DMS53 (cell line): ENCODE measurements at regions not wholly inside any gene's neighbourhood (a gene's known extent, or its start where the extent isn't known, plus 50 kb on each side); places are given as distances from the start of the nearest gene placed in this dataset.
A peak's percentile ranks its signal among the peaks of the same experiment; 100 is the strongest.
"Not testable (repeated sequence)": the region's sequence is repeated elsewhere in the genome, so short reads cannot be mapped to it uniquely, and the experiment has no call there.

Source experiments
- DNase-seq: peaks from one replicate; lab custom pipeline; 2025; lab: John Stamatoyannopoulos, UW

DNA sequence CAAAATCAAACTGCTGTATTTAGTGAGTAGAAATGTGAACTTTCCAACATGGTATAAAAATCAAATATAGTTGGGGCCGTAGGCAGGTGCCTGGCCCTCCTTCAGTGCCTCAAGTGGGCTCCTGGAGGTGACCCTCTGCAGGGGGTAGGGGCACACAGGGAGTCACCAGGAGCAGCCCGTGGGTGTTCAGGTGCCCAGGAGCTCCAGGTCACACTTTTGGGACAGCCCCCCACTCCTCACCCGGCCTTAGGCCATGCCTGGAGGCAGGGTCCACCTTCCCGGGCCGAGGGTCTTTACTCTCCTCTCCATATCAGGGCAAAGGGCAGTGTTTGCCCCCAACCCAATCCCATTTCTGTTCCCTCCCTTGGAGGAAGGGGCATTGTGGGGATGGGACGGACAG is 108.0 kb upstream of the MTAP start:
- no peak for DNase-seq

DNA sequence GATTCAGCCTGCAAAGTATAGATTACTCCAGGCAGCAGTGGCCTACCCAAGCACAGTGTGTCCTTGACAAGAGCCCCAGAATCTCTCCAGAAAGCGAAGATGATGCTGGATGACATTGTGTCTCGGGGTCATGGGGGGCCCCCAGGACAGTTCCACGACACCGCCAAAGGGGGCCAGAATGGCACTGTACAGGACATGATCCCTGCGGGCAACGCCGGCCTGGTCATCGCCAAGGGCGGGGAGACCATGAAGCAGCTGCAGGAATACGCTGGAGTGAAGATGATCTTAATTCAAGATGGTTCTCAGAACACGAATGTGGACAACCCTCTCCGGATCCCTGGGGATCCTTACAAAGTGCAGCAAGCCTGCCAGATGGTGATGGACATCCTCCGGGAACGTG is 107.0 kb upstream of the MTAP start:
- no peak for DNase-seq

DNA sequence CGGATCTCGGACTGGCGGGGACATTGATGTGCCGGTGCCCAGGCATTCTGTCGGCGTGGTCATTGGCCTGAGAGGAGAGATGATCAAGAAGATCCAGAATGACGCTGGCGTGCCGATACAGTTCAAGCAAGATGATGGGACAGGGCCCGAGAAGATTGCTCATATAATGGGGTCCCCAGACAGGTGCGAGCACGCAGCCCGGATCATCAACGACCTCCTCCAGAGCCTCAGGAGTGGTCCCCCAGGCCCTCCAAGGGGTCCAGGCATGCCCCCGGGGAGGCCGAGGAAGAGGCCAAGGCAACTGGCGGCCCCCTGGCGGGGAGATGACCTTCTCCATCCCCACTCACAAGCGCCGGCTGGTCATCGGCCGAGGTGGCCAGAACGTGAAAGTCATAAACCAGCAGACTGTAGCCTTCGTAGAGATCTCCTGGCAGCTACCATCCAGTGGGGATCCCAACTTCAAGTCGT is 106.5 kb upstream of the MTAP start:
- no peak for DNase-seq

DNA sequence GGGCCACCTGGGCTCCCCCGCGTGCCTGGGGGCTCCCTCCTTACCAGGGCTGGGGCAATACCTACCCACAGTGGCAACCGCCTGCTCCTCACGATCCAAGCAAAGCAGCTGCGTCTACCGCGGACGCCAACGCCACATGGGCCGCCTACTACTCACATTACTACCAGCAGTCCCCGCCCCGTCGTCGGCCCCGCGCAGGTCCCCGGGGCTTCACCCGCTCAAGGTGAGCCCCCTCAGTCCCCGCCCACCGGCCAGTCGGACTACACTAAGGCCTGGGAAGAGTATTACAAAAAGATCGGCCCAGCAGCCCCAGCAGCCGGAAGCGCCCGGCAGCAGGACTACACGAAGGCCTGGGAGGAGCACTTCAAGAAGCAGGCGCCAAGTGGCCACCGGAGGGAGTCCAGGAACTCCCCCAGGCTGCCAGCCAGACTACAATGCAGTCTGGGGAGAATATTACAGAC is 106.0 kb upstream of the MTAP start:
- peak; percentile 47 for DNase-seq

DNA sequence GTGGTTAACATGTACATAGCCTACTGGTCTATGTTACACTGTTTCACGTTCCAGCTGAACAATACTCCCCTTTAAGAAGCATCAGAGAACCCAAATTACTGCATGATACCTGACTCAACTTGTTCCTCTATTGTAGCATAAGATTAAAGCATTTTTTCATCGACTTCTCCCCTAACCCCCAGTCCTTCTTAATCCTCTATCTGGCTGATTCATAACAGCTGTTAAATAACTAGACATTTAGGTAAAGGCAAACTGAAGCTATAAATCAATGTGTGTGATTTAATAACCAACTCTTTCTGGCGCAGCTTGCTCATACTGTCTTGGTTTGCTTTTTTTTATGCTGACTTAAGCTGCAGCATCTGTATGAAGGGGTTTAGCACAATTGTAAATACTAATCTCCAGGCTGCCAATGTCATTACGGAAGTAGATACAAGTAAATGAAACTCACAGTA is 94.2 kb upstream of the MTAP start:
- DNase-seq: no peak

DNA sequence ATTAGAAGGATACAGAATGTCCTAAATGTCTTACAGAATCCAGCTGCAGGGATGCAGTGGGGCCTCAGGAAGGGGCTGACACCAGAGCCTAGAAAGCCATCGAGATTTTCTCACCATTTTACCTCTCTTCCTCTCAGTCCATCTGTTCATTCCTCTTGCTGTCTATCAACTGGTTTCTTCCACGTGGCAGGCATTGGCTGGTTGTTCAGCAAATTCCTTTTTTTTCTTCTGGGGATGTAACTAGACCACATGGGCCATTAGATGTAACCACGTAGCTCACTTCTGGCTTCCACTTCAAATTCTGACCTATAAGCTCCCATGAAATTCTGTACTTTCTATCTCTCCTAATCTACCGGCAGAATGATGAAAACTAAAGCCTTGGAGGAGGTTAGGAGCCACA is 93.6 kb upstream of the MTAP start:
- DNase-seq: no peak

DNA sequence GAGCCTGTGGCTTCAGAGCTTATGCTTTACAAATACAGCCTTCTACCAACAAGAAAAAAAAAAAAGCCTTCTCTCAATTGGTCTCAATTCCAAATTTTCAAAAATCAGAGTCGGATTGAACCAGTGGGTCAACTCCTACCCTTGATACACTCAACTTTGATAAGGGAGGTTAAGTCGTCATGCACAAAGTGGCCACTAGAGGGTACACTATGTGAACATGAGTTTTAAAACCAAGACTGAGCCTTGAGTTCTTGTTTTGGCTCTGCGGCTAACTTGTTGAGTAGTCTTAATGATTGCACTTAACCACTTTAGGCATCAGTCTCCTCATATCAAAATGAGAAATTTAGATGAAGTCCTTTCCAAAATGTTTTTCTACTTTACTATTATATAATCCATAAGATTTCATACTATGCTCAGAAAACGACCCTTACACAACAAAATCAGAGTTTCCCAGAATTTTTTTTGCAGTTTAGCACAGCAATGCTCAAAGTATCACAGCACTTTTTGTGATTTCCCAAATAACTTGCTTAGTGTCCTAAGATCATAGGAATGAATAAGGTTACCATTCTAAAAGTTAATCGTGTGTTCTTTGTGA is 92.9 kb upstream of the MTAP start:
- peak; percentile 68 for DNase-seq

DNA sequence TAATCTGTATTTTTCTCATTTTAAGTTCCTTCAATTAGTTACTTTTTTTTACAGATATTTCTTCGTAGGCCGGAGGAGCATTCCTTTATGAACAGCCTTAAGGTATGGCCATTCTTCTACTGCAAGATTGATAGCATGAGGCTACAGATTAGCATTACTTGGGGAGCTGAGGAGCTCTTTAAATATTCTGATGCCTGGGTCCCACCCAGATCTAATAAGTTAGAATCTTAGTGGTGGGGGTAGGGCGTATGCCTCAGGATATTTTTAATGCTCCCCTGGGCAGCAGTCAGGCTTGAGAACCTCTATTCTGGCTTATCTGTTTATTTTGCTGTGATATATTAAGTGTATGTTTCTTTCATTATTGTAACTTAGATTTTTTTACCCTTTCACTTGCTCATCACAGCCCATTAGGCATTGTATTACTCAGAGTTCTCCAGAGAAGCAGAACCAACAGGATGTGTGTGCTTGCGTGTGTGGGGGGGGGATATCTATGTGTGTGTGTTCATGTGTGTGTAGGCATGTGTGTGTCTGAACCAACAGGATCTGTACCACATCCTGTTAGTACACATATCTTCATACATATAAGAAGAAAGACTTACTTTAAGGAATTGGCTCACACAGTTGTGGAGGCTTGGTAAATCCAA is 91.8 kb upstream of the MTAP start:
- no peak for DNase-seq

DNA sequence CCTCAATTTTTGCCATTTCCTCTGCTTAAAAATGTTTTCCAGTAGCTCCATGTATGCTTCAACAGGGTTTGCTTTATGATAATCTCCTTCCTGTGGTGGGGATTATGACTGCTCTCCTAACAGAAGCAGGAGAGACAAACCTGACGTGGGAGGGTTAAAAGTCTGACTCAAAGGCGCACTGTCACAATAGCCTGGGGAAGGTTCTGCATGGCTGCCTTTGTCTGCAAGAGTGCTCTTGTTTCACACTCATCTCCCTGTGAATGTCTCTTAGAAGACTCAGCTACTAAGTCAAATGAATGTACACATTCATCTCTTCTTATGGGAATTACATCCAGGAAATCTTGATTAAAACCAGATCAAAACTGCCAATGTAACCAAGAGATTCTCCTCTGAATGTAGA is 90.9 kb upstream of the MTAP start:
- DNase-seq: peak; percentile 78

DNA sequence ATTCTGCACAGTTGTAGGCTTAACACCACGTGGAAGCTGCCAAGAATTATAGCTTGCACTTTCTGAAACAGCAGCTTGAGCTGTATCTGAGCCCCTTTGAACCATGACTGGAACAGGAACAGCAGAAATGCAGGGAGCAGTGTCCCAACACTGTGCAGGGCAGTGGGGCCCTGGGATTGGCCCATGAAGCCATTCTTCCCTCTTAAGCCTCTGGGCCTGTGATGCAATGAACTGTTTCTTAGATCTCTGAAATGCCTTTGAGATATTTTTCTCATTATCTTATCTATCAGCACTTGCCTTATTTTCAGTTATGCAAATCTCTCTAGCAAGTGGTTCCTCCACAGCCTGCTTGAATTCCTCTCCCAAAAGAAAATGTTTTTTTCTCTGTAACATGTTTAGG is 87.0 kb upstream of the MTAP start:
- no peak for DNase-seq

DNA sequence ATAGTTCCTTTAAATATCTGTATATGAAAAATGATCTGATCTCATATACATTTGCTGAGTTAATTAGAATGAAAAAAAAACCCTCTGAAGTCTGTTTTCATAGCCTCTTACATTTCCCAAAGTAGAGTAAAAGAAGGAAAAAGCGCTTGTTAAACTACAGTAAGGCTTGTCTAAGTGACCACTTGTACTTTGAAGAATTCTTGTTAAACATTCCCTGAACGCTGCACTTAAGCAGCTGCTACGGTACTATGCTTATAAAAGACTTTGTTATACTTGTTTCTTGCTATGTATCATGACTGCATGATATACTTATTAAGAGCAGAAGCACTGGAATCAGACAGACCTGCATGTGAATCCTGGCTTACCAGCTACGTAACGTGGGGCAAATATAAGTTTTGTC is 81.7 kb upstream of the MTAP start:
- DNase-seq: no peak

DNA sequence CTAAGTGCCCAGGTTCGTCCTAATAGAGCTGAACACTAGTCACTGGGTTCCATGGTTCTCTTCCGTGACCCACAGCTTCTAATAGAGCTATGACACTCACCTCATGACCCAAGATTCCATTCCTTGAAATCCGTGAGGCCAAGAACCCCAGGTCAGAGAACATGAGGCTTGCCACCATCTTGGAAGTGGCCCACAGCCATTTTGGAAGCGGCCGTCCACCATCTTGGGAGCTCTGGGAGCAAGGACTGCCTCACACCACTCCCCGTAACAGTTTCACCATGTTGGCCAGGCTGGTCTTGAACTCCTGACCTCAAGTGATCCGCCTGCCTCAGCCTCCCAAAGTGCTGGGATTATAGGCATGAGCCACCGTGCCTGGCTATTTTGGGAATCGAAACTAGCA is 75.0 kb upstream of the MTAP start:
- not testable (repeated sequence) for DNase-seq

DNA sequence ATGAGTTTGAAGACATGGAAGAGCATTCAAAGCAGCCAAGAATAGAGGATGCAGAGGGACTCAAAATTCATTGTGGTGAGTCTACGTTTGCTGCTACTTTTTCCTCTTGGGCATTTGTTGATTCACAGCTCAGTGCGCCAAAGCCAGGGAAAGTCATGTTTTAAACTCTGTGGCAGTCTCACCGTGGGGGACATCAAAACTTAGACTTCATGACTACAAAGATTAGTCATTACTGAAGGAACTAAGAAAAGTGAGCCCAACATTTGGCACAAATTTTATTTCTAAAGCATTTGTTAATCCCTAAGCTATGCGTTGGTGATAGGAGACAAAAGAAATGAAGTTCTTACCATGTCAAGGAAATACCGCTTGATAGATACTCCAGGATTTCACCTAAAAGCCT is 73.7 kb upstream of the MTAP start:
- no peak for DNase-seq

DNA sequence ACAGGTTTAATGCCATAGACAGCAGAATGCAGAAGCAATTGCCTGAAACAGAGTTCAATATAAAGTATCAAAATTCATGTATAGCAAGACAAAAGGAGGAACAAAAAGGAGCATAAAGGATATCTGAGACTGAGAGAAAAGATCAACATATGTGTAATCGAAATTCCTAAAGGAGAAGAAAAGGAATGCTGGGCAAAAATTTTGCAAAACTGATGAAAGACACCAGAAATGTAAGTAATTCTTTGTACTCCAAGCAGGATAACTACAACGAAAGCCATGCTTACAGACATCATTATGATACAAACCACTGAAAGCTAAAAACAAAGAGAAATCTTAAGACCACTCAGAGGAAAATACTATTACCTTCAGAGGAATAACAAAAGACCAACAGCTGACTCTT is 72.8 kb upstream of the MTAP start:
- no peak for DNase-seq

DNA sequence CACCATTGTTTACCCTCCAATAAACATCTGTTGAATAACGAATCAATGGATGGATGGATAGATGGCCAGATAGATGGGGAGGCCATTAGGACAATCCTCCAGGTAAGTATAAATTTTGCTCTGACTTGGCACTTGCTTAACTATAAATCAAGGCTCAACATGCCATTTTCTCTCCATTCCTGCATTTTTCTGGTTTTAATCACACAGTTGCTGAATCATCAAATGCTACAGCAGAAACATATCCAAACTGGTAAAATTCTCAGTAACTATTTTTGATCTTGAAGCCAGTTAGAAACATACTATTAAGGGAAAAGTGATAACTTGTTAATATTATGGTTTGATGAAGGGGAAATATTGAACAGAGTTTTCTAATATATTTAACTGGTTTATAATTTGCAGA is 71.5 kb upstream of the MTAP start:
- no peak for DNase-seq

DNA sequence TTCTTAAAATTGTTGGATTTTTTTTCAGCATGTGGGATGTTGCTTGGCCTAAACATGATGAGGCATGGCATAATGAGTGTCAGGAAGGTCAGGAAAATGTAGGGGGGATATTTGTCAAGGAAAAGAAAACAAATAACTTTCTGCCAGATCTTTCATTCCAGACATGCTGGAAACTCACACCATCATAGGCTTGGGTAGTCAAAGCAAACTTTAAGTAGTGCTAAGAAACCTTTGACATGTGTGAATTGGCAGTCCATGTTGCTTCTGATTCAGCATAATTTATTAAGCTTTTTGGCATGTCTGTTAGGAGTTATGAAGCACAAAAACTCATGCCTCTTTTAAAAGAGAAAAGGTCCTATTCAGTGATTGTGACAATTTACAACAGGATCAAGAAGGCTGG is 61.3 kb upstream of the MTAP start:
- DNase-seq: no peak

DNA sequence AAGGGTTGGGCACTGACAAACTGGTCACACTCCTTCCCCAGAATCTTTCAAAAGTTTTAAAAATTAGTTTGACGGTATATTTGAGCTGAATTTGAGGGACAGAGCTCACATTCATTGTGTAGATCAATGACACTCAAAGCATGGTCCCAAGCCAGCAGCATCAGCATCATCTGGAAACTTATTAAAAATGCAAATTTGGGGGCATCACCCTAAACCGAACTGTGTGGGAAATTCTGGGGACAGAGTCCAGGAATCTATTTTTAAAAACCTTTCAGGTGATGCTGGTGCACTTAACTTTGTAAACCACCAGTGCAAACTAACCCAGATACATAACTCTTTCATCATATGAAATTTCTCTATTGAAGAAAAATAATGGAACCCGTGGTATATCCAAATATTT is 58.1 kb upstream of the MTAP start:
- DNase-seq: no peak

DNA sequence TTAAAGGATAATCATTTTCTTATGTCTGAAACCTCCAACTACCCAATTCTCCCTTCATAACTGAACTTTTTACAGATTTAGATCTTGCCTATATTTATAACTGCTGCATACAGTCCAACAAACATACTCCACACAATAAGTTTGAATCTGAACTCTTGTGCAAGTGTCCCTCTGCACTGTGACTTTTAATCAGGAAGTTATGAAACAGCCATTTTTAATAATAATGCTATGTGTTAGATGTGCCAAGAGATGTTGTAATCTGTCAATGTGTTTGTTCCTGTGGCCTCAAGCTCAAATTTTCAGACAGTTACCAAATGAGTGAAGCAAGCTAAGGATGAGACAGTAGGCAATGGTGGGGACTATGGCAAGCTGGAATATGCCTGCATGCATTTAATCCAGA is 57.6 kb upstream of the MTAP start:
- DNase-seq: no peak

DNA sequence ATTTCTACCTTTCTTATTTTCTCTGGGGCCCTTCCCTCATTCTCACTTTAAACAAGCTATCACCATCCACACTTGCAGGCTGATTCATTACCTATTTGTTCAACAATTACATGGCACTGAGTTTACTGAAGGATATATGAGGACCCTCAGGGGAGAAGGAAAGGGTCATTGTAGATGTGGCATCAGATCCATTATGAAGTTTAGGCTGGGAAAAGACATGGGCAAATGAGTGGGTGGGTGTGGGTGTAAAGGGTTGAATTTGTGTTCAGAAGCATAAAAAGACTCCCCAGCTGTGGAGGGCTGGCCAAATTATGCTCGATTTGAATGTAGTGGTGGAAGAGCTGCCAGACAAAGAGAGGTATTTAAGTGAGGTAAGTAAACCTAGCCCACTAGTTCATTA is 55.9 kb upstream of the MTAP start:
- no peak for DNase-seq

DNA sequence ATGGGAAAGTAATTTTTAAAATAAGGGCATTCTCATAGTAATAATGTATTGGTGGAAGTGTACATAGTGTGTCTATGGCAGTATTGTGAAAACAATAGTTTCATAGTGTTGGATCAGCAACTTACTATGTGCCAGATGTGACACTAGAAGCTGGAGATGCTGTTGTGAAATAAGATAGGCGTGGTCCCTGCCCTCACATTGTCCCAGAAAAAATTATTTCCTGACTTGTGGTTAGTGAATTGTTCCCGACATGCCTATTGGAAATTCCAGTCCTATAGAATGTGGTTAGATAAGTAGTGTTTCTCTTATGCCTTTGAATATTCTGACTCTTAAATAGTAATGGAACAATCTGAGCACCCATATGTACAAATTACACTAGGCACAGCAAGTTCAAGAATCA is 55.3 kb upstream of the MTAP start:
- no peak for DNase-seq

DNA sequence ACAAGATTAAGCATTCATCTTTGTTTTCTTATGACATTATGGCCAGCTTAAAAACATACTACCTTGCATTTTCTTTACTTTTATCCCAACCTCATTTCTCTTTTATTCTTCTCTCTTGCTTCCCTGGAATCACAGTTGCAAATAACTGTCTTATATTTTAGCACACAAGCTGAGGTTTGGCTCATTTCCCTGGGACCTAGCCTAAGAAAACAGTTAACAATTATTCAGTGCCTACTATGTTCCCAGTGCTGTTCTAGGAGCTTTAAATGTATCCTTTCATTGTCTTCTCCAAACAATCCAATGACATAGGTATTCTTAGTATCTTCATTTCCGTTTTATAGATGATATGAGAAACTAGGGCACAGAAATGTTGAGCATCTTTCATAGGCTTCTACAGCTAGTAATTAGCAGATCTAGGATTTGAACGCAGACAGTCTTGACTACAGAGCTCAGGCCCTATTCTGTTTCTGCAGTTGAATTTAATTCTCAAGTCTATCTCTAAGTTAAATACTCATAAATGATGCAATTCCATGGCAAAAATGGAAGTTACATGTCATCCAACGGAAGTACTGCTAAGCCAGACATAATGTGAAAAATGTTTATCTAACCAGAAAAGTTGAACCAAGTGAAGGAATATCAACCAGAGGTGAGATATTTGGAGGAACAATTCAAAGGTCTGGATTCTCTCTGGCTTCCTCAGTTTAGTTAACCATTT is 52.3 kb upstream of the MTAP start:
- DNase-seq: no peak

DNA sequence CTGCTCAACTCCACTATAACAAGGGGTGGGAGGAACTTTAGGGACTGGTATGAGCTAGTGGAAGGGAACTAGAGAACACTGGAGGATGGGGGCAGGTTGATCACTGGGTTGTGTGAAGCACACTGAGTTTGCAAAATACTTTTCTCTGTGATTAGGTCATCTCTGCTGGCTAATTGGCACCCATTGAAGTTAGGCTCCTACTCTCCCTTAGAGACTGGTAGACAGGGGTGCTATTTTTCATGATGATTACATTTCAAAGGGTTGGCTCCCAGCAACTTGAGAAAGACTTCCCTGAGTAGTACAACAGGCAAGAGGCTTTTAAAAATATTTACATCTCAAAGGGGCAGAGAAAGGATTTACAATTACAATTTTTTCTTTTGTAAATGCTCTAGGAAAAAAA is 50.4 kb upstream of the MTAP start:
- DNase-seq: no peak
